Gastrocnemius medialis (tissue), 4 donors: ENCODE measurements at regions not wholly inside any gene's neighbourhood (a gene's known extent, or its start where the extent isn't known, plus 50 kb on each side); places are given as distances from the start of the nearest gene placed in this dataset.

Experiments
- ATAC-seq, 2 donors: fragments of 150-250 bp; one replicate each; pipeline ENCODE4 v1.9.1; 2016
- DNase-seq, 2 donors: peaks; one replicate each; pipeline ENCODE4 v3.0.0-alpha.2; 2019
- H3K27ac ChIP-seq, 4 donors: fragments of 200-600 bp; sonication (generic); 1 replicate in 1 of 4; 2 replicates in 3 of 4; pipeline ENCODE4 v1.5.1; 2016 to 2018; ENCODE audit warnings: mild to moderate bottlenecking in 2 of 4, moderate library complexity in 1 of 4
- H3K27me3 ChIP-seq, 3 donors: fragments of 200-600 bp; sonication (generic) in 2 of 3; 1 replicate in 1 of 3; 2 replicates in 2 of 3; pipeline versions ENCODE4 v1.5.1 to v1.6.0; 2016 to 2019; ENCODE audit warnings: mild to moderate bottlenecking in 1 of 3, moderate library complexity in 1 of 3
- H3K36me3 ChIP-seq, 2 donors: fragments of 200-600 bp; sonication (generic) in 1 of 2; one replicate each; pipeline ENCODE4 v1.5.1; 2017 to 2018
- H3K4me1 ChIP-seq, 2 donors: fragments of 200-600 bp; sonication (generic) in 1 of 2; one replicate each; pipeline ENCODE4 v1.5.1; 2016 to 2017; ENCODE audit warnings: mild to moderate bottlenecking in 2 of 2
- H3K4me3 ChIP-seq, 4 donors: fragments of 200-600 bp; sonication (generic) in 3 of 4; 1 replicate in 1 of 4; 2 replicates in 3 of 4; pipeline ENCODE4 v1.5.1; 2016 to 2019; ENCODE audit warnings: mild to moderate bottlenecking in 2 of 4
- H3K9me3 ChIP-seq, 3 donors: fragments of 200-600 bp; sonication (generic) in 2 of 3; 1 replicate in 1 of 3; 2 replicates in 2 of 3; pipeline ENCODE4 v1.5.1; 2016 to 2019
- CTCF ChIP-seq, 5 experiments: fragments of 450-650 bp in 3 of 5; fragments of 200-600 bp in 2 of 5; sonication (generic) in 2 of 5; IDR thresholded peaks in 4 of 5; conservative IDR thresholded peaks in 1 of 5; 1 replicate in 4 of 5; 2 replicates in 1 of 5; pipeline ENCODE4 v1.5.1; 2016 to 2019; ENCODE audit warnings: antibody characterized with exemption in 5 of 5, mild to moderate bottlenecking in 3 of 5, moderate library complexity in 3 of 5
- POLR2A ChIP-seq, 2 donors: fragments of 450-650 bp; IDR thresholded peaks; one replicate each; pipeline ENCODE4 v1.6.1; 2017; ENCODE audit warnings: antibody characterized with exemption in 2 of 2, mild to moderate bottlenecking in 2 of 2, moderate library complexity in 2 of 2
- in situ Hi-C, 4 donors: fragments of 200-750 bp; cut with MboI; loops; one replicate each; pipeline versions ENCODE4 v1.15.0 to v1.8.0; 2017; ENCODE audit warnings: low sequenced_read_pairs in 4 of 4
- intact Hi-C: fragments of 100-400 bp; cut with DNase I; formaldehyde crosslinking; loops from one replicate; pipeline ENCODE4 v1.15.1; 2023; ENCODE audit warnings: low total_unique reads

- ATAC-seq, result peak in 1 of 2 donors; percentile 45
- no peaks in the 10 kb centered on the region for H3K36me3 ChIP-seq
- DNase-seq, result peak in 1 of 2 donors; percentile 12
- no peaks in the 10 kb centered on the region for H3K27me3 ChIP-seq
- no peak for TF ChIP-seq CTCF (IDR thresholded peaks at IDR 0.05 in 4 of 5, conservative IDR thresholded peaks at IDR 0.05 in 1 of 5)
- no peak for TF ChIP-seq POLR2A (IDR thresholded peaks at IDR 0.05)
- H3K4me1 ChIP-seq, result peaks cover 0 to 6% of the 10 kb centered on the region in 2 donors
- intact Hi-C loops, result no loop called here
- H3K9me3 ChIP-seq, result no peaks in the 10 kb centered on the region
- in situ Hi-C loops, result no loop called here
- peak overlapping the region in 1 of 4 donors; percentile 5 for H3K27ac ChIP-seq
- no peak overlapping the region for H3K4me3 ChIP-seq
Observed at GRCh38 chr3:73694983-73695757, 70.4 kb upstream of the PDZRN3 start.

- TF ChIP-seq POLR2A (IDR thresholded peaks at IDR 0.05) (no peak), CTCF (IDR thresholded peaks at IDR 0.05 in 4 of 5, conservative IDR thresholded peaks at IDR 0.05 in 1 of 5) (no peak)
- intact Hi-C loops, result no loop called here
- no peaks in the 10 kb centered on the region for H3K4me1 ChIP-seq
- DNase-seq (no peak), ATAC-seq (no peak)
- H3K27ac ChIP-seq, result no peak overlapping the region
- no peaks in the 10 kb centered on the region for H3K27me3 ChIP-seq
- no peaks in the 10 kb centered on the region for H3K36me3 ChIP-seq
- in situ Hi-C loops, result no loop called here
- no peaks in the 10 kb centered on the region for H3K9me3 ChIP-seq
- H3K4me3 ChIP-seq, result no peak overlapping the region
Observed at GRCh38 chr3:73687106-73688004, 62.6 kb upstream of the PDZRN3 start.

GRCh38 chr3:73685061-73685460 is 60.3 kb upstream of the PDZRN3 start:
- Histone ChIP-seq H3K27ac (no peak overlapping the region), H3K4me3 (no peak overlapping the region), H3K27me3 (no peaks in the 10 kb centered on the region), H3K36me3 (no peaks in the 10 kb centered on the region), H3K4me1 (no peaks in the 10 kb centered on the region), H3K9me3 (no peaks in the 10 kb centered on the region)
- no peak for TF ChIP-seq POLR2A (IDR thresholded peaks at IDR 0.05)
- no peak for TF ChIP-seq CTCF (IDR thresholded peaks at IDR 0.05 in 4 of 5, conservative IDR thresholded peaks at IDR 0.05 in 1 of 5)
- no peak for DNase-seq
- in situ Hi-C loops (no loop called here), intact Hi-C loops (no loop called here)
- no peak for ATAC-seq

- ATAC-seq (no peak), DNase-seq (no peak)
- intact Hi-C loops (no loop called here), in situ Hi-C loops (no loop called here)
- Histone ChIP-seq H3K27ac (no peak overlapping the region), H3K4me1 (no peaks in the 10 kb centered on the region), H3K36me3 (no peaks in the 10 kb centered on the region), H3K4me3 (no peak overlapping the region), H3K27me3 (no peaks in the 10 kb centered on the region), H3K9me3 (no peaks in the 10 kb centered on the region)
- no peak for TF ChIP-seq POLR2A (IDR thresholded peaks at IDR 0.05)
- TF ChIP-seq CTCF (IDR thresholded peaks at IDR 0.05 in 4 of 5, conservative IDR thresholded peaks at IDR 0.05 in 1 of 5), result no peak
Observed at GRCh38 chr3:73683706-73684105, 59.0 kb upstream of the PDZRN3 start.
